GM13976 (cell line): ENCODE measurements at regions not wholly inside any gene's neighbourhood (a gene's known extent, or its start where the extent isn't known, plus 50 kb on each side); places are given as distances from the start of the nearest gene placed in this dataset.
"Not testable (repeated sequence)": the region's sequence is repeated elsewhere in the genome, so short reads cannot be mapped to it uniquely, and the experiment has no call there.

Experiments
- DNase-seq: peaks from one replicate; pipeline ENCODE4 v3.0.0; 2012; ENCODE audit warnings: low spot score
- CTCF ChIP-seq: IDR thresholded peaks from 2 replicates; pipeline ENCODE4 v1.5.1; 2012; ENCODE audit warnings: borderline replicate concordance, mild to moderate bottlenecking; ENCODE audit not compliant: insufficient read depth; ENCODE audit errors: extremely low read depth, missing control alignments, control extremely low read depth
- in situ Hi-C: fragments of 300-500 bp; cut with MboI; formaldehyde crosslinking; loops from one replicate; pipeline ENCODE4 v1.12.0; 2022; ENCODE audit warnings: low sequenced_read_pairs, mixed read lengths, inconsistent platforms; ENCODE audit not compliant: unreplicated experiment

DNA sequence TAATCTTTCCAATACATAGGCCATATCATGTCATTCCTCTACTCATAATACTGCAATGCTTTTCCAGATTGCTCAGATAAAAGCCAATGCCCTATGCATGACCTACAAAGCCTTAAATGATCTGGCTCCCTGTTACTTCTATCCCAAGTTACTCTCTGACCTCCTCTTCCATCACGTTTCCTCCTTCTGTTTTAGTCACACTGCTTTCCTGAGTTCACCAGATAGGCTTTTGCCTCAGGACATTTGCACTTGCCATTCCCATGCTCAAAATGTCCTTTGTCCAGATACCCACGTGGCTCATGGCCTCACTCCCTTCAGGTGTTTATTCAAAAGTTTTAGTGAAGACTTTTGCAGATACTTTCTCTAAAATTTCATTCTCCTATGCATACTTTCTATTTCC, 138.7 kb upstream of the PRICKLE1 start:
- in situ Hi-C loops = no loop called here
- DNase-seq = no peak
- no peak for TF ChIP-seq CTCF

GRCh38 chr12:42725809-42726208, 136.3 kb upstream of the PRICKLE1 start:
- DNase-seq = no peak
- in situ Hi-C loops = no loop called here
- TF ChIP-seq CTCF = no peak

DNA sequence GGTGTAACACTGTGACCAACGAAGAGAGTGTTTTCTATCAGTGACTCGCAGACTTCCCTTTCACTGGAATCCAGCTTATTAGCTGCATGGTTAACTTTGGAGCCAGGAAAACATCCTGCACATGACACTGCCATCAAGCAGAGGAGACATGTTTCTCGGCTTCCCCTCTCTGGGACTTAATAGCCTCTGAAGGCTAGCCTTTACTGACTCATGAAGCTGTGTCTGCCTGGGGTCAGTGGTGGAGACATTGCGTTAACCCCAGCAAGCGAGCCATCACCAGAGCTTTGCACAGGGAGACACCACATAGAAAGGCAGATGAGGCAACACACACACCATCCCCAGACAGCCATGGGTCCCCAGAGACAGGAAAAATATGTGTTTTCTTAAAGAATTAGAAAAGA, 126.9 kb upstream of the PRICKLE1 start:
- no peak for TF ChIP-seq CTCF
- DNase-seq = no peak
- in situ Hi-C loops = no loop called here

GRCh38 chr12:42713566-42713965, 124.0 kb upstream of the PRICKLE1 start:
- in situ Hi-C loops, DNase-seq: not testable (repeated sequence)

DNA sequence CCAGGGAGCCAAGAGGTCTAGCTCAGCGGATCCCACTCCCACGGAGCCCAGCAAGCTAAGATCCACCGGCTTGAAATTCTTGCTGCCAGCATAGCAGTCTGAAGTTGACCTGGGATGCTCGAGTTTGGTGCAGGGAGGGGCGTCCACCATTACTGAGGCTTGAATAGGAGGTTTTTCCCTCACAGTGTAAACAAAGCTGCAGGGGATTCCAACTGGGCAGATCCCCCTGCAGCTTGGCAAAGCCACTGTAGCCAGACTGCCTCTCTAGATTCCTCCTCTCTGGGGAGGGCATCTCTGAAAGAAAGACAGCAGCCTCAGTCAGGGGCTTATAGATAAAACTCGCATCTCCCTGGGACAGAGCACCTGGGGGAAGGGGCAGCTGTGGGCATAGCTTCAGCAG, 118.8 kb upstream of the PRICKLE1 start:
- DNase-seq, in situ Hi-C loops: not testable (repeated sequence)

- DNase-seq = no peak
- TF ChIP-seq CTCF = no peak
- in situ Hi-C loops = no loop called here
These were observed 118.0 kb upstream of the PRICKLE1 start for GRCh38 chr12:42707312-42708226.

- no peak for DNase-seq
- TF ChIP-seq CTCF = no peak
- in situ Hi-C loops = no loop called here
These were observed 116.8 kb upstream of the PRICKLE1 start for GRCh38 chr12:42706321-42706720.

DNA sequence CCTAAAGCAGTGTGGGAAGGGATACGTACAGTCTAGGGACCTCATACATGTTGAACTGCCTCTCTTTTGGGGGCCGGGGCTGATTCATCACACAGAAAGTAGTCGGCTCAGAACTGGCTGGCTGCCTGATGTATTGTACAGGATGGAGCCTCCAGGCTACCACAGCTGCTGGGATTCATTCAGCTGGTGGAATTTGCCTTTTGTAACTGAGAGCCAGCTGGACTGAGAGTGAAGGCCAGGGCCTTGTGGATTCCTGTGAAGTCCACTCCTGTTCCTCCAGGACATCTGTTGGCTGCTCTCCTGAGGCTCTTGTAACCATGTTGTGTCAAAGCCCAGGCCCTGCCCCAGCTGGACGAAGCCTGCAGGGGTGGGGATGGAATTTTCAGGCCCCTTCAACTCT, 116.3 kb upstream of the PRICKLE1 start:
- DNase-seq = no peak
- in situ Hi-C loops = no loop called here

More for the DNA sequence above, 116.3 kb upstream of the PRICKLE1 start:
- TF ChIP-seq CTCF = no peak
